GM21423 (cell line): ENCODE measurements at regions not wholly inside any gene's neighbourhood (a gene's known extent, or its start where the extent isn't known, plus 50 kb on each side); places are given as distances from the start of the nearest gene placed in this dataset.
"Not testable (repeated sequence)": the region's sequence is repeated elsewhere in the genome, so short reads cannot be mapped to it uniquely, and the experiment has no call there.

Source experiments
- ATAC-seq: cut with Tn5 transposase; IDR thresholded peaks from one replicate; pipeline ENCODE4 v1.9.1; 2021; ENCODE audit warnings: mild to moderate bottlenecking, moderate library complexity; ENCODE audit not compliant: unreplicated experiment

DNA sequence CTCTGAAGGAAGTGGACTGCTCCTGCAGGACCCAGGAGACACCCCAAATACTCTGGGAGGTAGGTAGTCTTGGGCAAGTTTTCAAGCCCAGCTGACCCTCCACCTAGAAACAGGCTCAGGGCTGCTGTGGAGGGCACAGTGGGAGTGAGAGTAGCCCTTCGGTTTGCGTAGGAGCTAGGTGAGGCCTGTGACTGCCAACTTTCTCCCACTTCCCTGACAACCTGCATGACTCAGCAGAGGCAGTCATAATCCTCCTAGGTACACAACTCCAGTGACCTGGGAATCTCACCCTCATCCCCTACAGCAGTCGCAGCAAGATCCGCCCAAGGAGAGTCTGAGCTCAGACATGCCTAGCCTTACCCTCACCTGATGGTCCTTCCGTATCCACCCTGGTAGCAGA, 439.1 kb downstream of the CNTNAP4 start:
- ATAC-seq = not testable (repeated sequence)

DNA sequence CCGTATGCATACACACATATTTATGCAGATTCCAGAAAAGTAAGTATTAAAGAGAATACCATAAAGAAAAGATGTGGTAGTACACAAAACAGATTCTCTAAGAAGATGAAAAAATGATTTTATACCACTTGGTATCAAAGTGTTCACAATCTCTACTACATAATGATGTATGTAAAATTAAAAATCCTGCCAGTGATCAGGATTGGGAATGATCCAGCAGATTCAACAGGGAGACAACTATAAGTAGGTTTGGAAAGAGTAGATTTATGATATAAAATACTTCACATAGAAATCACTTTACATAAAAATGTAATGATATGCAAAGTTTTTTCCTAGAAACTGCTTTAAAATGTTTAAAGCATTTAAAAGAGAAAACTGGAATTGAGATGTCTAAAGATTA, 447.0 kb downstream of the CNTNAP4 start:
- ATAC-seq = no peak

DNA sequence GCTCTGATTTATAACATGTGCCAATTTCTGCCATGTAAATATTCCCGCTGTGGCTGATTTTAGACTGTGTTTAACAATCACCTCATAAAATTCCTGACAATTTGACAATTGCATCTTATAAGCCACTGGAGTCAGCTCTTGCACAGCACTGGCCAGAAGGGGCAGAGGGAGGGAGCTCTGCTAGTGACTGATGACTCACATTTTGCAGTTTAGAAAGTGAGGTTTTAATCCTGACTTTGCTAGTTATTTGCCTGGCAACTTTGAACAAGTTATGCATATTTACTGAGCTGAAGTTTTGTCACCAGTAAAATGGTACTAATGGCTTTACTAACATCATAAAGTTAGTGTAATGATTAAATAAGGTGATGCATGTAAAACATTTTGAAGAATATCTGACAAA, 452.3 kb downstream of the CNTNAP4 start:
- no peak for ATAC-seq

DNA sequence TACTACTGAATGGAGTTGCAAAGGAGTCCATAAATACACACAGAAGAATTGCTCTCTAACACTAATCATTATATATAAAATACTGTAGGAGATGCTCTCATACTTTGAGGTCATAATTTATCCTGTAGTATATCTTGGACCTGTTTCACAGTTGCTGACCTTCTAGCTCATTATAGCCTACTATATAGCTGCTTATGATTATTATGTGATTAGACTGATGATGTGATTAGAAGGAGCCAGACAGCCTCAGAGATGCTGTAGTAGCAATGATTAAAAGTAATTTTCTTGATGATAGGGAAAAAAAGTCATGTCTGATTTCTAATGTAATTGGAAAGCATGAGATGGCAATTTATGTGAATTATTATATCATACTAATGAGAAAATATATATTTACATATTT, 455.7 kb downstream of the CNTNAP4 start:
- no peak for ATAC-seq

DNA sequence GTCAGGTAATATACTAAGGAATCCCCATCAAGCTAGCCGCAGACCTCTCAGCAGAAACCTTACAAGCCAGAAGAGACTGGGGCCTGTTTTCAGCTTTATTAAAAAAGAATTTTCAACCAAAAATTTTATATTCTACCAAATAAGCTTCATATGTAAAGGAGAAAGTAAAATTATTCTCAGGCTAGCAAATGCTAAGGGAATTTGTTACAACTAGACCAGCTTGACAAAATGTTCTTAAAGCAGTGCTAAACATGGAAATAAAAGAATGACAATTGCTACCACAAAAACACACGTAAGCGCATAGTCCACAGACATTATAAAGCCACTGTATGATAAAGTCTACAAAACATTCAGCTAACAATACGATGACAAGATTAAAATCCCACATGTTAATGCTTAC, 449.4 kb upstream of the MON1B start:
- no peak for ATAC-seq

DNA sequence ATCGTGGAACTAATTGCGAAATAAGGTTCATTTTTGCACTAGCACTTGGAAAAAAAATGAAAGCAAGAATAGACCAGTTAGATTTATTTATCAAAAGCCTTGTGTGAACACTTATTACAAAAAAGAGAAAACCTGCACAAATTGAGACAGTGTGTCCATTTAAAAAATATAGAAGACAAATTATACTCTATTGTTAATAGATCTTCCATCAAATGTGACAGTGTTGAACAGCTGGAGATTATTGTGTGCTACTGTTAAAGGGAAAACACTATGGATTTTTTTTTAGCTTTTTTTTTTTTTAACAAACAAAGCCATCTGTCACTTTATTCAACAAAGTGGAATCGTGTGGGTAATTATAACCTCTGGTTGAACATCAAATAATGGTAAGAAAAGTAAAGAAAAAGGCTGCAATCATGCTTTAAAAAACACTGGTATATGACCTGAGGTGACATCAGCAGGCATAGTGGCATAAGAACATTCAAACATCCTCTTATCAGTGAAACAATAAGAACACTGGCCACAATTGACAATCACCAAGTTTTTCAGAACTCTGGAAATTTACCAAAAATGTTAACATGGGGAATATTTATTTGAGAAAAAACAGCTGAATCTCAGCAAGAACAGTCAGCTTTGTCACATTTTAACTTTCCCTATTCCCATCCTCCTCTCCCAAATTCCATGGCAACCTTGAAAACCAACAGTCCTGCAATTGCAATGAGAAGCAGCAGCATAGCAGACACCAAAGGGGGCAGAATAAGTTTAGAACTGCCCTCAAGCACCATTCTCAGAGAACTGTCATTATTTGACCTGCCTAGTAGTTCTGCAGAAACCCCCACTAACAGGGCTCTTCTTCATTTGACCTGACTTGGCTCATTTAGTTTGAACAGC, 442.3 kb upstream of the MON1B start:
- no peak for ATAC-seq

DNA sequence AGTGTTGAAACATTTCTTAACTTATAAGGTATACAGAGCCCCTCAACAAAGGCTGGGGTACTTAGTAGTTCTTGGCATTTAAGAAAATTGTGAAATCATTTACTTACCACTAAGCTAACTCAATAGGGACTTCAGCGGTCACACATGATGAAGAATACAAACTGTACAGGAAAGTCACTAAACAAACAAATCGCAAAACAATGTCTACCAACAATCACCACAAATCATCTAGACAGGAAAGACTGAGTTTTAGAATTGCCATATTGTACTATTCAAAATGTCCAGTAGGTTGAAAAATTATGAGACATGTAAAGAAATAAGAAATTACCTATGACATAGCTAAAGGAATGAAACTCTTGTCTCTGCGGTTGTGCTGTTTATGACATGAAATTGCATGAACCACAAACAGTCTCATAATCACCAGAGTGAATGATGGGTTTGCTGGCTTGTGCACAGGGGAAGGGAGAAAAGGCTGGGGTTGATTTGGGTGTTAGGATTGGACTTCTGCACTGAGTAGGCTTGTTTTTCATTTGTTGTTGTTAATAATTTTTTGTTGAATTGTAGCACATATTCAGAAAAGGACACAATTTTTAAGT, 441.1 kb upstream of the MON1B start:
- ATAC-seq = no peak

DNA sequence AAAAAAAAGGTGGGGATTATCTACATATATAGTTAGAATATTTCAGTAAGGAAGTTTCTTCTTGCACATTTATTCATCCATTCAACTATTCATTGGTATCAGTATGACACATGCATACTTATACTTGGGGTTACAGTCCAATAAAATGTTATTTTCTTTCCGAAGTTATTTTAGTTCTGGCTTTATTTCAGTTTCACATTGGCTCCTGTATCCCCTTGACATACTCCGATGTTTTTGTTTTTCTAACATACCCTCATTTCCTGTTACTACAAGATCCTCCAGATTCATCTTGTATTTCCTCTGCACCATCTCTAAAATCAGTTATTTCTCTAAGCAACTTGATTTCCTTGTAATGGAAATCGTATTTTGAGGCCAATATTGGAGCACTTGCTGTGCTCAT, 435.5 kb upstream of the MON1B start:
- ATAC-seq = no peak

DNA sequence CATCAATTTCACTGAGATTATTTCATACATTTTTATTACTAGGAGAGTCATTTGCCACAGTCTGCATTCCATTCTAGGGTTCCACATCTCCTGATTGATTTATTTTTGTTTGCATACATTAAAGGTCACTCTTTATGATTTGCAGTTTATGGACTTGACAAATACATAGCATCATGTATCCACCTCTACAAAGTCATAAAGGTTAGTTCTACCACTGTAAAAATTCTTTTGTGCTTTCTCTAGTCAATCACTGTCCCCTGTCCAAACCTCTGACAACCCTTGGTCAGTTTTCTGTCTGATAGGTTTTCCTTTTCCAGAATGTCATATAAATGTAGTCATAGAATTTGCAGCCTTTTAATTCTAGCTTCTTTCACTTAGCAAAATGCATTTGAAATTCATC, 434.6 kb upstream of the MON1B start:
- ATAC-seq = no peak

DNA sequence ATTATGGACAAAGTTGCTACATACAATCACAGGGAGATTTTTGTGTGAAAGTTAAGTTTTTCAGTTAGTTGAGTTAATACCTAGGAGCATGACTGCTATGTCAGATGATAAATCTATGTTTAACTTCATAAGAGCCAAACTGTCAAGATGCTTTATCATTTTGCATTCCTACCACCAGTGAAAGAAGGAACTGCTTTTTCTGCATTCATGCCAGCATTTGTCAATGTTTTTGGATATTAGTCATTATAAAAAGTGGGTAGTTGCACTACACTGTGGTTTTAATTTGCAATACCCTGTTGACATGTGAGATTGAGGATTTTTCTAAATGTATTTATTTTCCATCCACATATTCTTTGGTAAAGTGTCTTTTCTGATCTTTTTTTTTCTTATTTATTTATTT, 434.0 kb upstream of the MON1B start:
- no peak for ATAC-seq

DNA sequence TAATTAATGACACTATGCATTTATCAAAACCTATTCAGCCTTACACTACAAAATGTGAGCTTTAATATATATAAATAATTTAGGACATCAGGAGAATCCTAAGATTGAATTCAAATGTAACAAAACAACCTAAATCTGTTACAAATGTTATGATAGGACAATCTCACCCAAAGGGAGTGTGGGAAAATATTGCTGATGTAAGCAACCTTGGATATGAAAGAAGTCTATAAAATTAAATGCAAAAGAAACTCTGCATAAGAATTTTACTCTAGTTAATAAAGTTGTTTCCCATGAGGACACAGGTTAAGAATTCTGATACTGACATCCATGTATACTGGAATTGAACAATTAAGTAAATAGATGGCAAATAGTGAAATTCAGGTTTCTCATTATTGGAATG, 424.5 kb upstream of the MON1B start:
- ATAC-seq = no peak

DNA sequence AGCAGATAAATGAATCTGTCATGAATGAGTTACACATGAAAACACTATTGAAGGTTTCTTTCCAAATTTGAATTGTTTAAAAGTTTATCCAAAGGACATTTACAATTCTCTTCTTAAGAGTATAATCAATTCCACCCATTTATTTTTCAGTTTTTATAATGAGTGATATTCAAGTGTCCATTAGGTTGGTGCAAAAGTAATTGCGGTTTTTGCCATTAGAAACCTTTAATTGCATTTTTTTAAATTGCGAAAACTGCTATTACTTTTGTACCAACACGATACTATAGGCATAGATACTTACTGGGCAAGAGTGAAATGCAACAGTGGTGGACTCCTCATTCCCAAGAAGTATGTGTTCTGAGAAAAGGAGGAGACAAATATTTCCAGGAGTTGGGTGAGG, 422.7 kb upstream of the MON1B start:
- no peak for ATAC-seq

DNA sequence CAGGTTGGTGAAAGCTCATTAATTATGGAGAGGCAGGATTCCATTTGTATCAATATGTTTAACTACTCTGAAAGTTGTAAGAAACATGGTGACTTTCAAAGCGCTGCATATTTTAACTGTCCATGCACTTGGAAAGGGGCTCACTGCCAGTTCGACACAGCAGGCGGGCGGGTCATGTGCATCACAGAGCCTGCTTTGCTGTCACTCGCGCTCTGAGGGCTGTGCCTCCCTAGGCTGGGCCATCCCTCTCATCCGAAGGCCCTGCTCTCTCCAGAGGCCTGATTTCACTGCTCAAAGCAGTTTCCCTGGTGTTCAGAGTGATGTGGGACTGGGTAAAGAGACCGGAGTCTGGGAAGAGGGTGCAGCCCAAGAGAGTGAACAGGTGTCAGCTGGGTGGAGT, 422.0 kb upstream of the MON1B start:
- ATAC-seq = no peak

DNA sequence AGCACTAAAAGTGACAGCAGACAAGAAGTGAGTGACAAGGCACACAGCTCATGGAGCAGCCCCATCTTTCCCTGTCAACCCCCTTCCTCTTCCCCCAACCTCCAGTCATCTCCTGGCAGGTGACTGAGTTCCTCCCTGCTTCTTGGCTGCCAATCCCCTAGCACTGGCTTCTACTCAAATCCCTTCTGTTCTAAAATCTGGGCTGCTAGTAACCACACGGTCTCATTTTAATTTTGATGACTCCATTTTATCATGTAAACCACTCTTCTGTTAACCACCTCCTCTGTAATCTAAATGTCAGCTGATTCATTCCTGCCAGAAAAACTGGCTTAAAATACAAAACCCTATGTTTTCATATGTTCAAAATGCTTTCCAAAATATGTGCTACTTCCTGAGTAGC, 419.8 kb upstream of the MON1B start:
- ATAC-seq = no peak

DNA sequence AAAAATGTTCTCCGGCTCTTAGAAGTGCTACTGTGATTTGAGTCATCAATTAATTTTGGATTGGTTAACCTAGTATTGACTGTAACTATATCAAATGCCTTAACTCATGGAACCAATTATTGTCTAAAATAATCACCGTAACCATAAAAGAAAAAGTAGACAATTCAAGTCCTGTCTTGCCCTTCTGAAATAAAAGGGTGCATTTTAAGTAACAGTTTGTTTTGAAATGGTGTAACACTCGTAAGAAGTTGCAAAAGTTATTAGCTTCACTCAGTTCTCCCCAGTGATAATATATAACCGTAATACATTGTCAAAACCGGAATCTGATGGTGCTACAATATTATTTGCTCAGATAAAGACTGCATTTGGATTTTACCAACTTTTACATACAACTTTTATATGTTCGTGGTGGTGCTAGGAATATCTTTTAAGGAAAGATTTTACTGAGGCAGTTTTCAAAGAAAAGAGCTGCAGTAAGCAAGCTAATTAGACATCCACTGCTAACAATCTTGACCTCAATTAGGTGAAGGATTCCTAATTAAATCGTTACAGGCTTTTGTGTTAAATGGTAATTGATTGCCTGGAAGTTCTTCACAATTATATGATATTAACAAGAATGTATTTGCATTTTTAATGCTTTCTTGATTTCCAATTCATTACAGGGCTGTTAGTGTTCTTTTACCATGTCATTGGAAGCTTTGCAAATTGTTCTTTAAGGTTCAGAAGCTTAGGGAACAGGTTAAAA, 413.1 kb upstream of the MON1B start:
- ATAC-seq = no peak

DNA sequence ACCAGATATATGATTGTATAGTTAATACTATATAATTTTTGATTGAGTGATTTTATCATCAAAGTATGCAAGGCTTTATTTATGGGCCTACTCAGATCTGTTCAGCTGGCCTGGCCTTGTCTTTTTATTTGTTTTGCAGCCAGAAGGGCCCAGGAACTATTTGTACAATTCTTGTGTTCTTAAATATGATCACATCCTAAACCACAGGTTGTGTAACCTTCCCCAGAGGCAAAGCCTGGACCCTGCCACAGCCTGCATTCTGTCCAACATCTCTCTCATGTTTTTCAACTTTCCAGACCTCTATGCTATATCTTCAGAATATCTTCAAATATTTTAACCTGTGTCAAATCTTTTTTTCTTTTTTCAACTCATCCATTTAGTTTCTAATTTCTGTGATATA, 410.4 kb upstream of the MON1B start:
- ATAC-seq = no peak

DNA sequence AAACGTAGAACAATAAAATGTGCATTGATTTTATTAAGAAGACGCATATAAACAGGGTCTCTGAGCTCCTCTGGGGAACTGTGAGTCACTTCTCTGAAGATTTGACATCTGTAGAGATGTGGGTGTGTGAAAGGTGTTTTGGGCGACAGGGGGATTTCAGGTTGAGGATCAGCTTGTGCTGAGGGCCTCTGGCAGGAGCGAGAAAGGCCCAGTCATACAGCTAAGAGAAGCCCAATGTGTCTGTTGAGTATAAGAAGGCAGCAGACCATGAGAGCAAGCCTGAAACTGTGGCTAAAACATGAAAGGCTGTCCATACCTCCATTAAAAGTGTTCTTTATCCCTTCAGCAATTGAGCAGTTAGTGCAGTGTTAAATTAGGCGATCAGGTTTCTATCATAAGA, 406.5 kb upstream of the MON1B start:
- no peak for ATAC-seq

DNA sequence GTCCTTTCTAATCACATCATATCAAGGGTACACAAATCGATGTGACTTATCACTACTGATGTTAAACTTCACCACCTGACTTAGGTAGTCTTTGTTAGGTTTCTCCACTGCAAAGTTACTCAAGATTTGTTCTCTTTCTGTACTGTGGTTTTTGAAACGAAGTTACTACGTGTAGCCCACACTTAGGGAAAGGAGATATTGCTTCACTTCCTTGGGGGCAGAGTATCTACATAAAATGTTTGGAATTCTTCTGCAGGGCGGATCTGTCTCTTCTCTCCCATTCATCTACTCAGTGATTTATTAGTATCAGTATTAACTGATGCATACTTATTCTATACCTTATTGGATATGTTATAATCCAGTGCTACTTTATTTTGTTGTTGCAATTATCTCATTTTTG, 403.6 kb upstream of the MON1B start:
- no peak for ATAC-seq

DNA sequence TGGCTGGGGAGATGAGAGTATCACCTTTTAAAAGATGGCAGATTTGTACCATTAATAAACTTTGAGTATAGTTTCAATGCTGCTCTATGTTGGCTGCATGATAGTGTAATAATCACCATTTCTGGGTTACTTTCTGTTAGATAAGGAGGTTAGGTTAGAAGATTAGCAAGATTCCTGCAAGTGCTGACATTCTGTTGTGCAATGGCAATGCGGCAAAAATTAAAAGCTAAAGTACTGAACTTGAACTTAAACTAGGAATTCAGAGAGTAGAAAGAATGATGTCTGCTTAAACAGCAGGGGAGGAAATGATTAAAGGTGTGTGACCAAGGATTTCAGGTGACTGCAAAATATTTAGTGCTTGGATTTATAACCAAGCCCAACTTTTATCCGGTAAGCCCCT, 399.8 kb upstream of the MON1B start:
- ATAC-seq = no peak

DNA sequence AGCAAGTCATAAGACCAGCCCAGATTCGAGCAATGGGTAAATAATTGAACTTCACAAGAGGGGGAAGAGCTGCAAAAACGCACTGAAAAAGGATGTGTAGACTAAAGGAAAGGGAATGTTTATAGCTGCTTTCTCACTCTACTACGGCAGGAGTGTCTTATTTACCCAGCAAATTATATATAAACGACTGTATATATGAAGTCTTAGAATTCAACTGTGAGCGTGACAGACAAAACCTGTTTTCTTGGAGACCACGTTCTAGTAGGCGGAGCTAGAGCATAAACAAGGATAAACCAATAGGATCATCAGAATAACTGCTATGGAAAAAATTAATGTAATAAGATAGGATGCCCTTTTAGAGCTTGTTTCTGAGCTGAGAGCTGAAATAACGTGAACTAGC, 394.6 kb upstream of the MON1B start:
- ATAC-seq = no peak

DNA sequence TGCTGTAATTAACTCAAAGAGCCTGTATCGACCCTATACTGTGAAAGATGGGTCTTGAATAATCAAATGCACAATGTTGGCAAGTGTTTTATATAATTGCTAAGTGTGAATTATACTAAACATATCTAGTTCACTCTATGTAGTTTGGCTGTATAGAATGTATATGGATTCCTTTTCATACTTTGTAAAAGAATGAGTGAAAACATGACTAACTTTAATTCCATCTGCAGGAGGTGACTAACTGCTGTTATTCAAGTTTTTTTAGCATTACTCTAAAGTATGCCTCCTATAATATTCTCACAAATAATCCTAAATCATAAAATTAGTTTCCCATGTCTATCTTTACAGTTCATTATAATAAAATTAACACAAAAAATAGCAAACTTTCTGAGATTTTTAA, 394.0 kb upstream of the MON1B start:
- ATAC-seq = no peak

DNA sequence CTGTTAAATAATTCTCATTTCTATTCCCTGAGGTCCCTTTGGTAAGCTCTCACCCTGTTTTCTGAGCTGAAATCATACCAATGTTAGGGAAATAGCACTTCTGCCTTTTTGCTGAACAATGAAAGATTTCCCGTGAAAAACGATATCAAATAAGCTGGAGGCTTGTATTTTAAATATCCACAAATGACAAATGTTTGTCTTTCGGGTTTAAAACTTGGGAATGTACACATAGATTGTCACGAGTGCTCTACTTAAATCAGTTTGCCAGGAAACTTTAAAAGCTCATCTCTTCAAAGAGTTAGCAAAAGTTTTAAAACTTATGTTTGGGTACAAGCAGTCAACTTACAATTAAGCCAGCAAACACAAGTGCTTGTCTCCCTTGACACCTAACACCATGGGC, 393.5 kb upstream of the MON1B start:
- ATAC-seq = no peak
